Ascending aorta (tissue), 2 donors: ENCODE measurements at regions not wholly inside any gene's neighbourhood (a gene's known extent, or its start where the extent isn't known, plus 50 kb on each side); places are given as distances from the start of the nearest gene placed in this dataset.

Experiments
- DNase-seq, 2 donors: peaks; one replicate each; pipeline ENCODE4 v3.0.0-alpha.2; 2019; ENCODE audit warnings: low spot score in 2 of 2
- H3K27ac ChIP-seq, 2 donors: fragments of 200-600 bp; sonication (generic); one replicate each; pipeline ENCODE4 v1.5.1; 2016 to 2017; ENCODE audit warnings: mild to moderate bottlenecking in 1 of 2
- H3K27me3 ChIP-seq: fragments of 200-600 bp; sonication (generic); one replicate; pipeline ENCODE4 v1.5.1; 2017
- H3K36me3 ChIP-seq, 2 donors: fragments of 200-600 bp; sonication (generic); one replicate each; pipeline ENCODE4 v1.5.1; 2016
- H3K4me1 ChIP-seq, 2 donors: fragments of 200-600 bp; sonication (generic); one replicate each; pipeline ENCODE4 v1.5.1; 2016 to 2017; ENCODE audit warnings: mild to moderate bottlenecking in 1 of 2
- H3K4me3 ChIP-seq, 2 donors: fragments of 200-600 bp; sonication (generic); one replicate each; pipeline ENCODE4 v1.5.1; 2016 to 2017; ENCODE audit warnings: mild to moderate bottlenecking in 1 of 2
- H3K9me3 ChIP-seq, 2 donors: fragments of 200-600 bp; sonication (generic); one replicate each; pipeline ENCODE4 v1.5.1; 2016
- intact Hi-C: fragments of 100-400 bp; cut with DNase I; formaldehyde crosslinking; loops from one replicate; pipeline ENCODE4 v1.15.1; 2023
- TF ChIP-seq, protein P1 (sequence below), 3 experiments: fragments of 200-600 bp in 2 of 3; fragments of 450-650 bp in 1 of 3; sonication (generic) in 2 of 3; IDR thresholded peaks; one replicate each; pipeline ENCODE4 v1.5.1; 2016 to 2019; ENCODE audit warnings: antibody characterized with exemption in 3 of 3, mild to moderate bottlenecking in 1 of 3, moderate library complexity in 1 of 3

DNA sequence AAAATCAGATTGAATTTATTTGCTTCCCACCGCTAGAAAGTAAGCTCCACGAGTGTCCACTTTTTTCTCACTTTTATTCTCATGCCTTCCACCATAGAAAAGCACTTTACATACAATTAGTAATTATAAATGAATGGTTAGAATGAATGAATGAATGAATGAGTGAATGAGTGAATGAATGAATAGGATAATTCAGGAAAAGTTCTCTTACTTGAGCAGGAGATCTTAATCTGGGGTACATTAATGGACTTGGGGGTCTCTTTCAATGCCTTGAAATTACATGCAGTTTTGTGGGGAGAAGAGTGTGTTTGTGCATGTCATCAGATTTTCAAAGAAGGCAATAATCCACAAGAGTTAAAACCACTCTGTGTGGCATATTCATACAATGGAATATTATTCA is 229.9 kb upstream of the NR4A3 start:
- no peak overlapping the region for H3K4me3 ChIP-seq
- H3K9me3 ChIP-seq, result no peaks in the 10 kb centered on the region
- H3K36me3 ChIP-seq, result no peaks in the 10 kb centered on the region
- no peak for DNase-seq
- H3K27me3 ChIP-seq, result no peaks in the 10 kb centered on the region
- intact Hi-C loops, result no loop called here
- no peak overlapping the region for H3K27ac ChIP-seq
- H3K4me1 ChIP-seq, result no peaks in the 10 kb centered on the region
- TF ChIP-seq, protein P1, sequence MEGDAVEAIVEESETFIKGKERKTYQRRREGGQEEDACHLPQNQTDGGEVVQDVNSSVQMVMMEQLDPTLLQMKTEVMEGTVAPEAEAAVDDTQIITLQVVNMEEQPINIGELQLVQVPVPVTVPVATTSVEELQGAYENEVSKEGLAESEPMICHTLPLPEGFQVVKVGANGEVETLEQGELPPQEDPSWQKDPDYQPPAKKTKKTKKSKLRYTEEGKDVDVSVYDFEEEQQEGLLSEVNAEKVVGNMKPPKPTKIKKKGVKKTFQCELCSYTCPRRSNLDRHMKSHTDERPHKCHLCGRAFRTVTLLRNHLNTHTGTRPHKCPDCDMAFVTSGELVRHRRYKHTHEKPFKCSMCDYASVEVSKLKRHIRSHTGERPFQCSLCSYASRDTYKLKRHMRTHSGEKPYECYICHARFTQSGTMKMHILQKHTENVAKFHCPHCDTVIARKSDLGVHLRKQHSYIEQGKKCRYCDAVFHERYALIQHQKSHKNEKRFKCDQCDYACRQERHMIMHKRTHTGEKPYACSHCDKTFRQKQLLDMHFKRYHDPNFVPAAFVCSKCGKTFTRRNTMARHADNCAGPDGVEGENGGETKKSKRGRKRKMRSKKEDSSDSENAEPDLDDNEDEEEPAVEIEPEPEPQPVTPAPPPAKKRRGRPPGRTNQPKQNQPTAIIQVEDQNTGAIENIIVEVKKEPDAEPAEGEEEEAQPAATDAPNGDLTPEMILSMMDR (IDR thresholded peaks at IDR 0.05), result no peak

DNA sequence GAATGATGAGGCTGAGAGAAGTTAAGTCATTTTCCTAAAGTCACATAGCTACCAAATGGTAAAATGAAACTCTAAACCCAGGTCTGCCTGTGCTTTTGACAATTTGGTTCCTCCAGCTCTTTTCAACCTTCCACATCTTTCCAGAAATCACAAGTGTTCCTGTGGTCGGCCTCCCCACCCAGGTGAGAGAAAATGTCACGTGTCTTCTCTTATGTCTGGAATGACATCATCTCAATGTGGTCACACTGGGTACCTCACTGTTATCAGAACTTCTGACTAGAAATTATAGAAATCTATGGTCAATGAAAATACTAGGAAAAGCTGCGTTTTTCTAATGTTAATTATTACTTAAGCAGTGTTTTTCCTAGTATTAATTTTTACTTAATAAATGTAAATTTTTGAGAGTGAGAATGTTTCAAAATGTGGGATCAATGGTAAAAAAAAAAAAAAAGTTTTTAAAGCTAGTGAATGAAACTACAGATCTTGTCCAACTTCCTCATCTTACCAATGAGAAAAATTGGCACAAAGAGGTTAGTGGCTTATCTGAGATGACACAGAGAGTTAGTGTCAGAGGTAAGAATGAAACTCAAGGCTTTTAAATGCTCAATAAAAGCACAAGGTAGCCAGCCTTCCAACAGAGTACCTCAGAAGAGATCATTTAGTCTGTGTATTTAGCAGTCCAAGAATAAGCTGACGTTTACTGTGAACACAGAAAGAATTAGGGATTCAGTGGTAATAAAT is 228.7 kb upstream of the NR4A3 start:
- Histone ChIP-seq H3K36me3 (no peaks in the 10 kb centered on the region), H3K27me3 (no peaks in the 10 kb centered on the region), H3K27ac (no peak overlapping the region), H3K9me3 (no peaks in the 10 kb centered on the region), H3K4me1 (no peaks in the 10 kb centered on the region), H3K4me3 (no peak overlapping the region)
- DNase-seq, result no peak
- intact Hi-C loops, result no loop called here
- TF ChIP-seq, protein P1 (IDR thresholded peaks at IDR 0.05), result no peak

- DNase-seq, result no peak
- Histone ChIP-seq H3K36me3 (no peaks in the 10 kb centered on the region), H3K9me3 (no peaks in the 10 kb centered on the region), H3K4me3 (no peak overlapping the region), H3K27me3 (no peaks in the 10 kb centered on the region), H3K27ac (no peak overlapping the region), H3K4me1 (no peaks in the 10 kb centered on the region)
- intact Hi-C loops, result no loop called here
- TF ChIP-seq, protein P1 (IDR thresholded peaks at IDR 0.05), result no peak
These were observed 228.1 kb upstream of the NR4A3 start for GRCh38 chr9:99593610-99594009.

GRCh38 chr9:99594056-99594780 is 227.5 kb upstream of the NR4A3 start:
- Histone ChIP-seq H3K27ac (no peak overlapping the region), H3K36me3 (no peaks in the 10 kb centered on the region), H3K4me1 (no peaks in the 10 kb centered on the region), H3K4me3 (no peak overlapping the region), H3K9me3 (no peaks in the 10 kb centered on the region), H3K27me3 (no peaks in the 10 kb centered on the region)
- TF ChIP-seq, protein P1 (IDR thresholded peaks at IDR 0.05), result no peak
- no peak for DNase-seq
- intact Hi-C loops, result no loop called here

- no peak overlapping the region for H3K4me3 ChIP-seq
- no peaks in the 10 kb centered on the region for H3K36me3 ChIP-seq
- H3K9me3 ChIP-seq, result no peaks in the 10 kb centered on the region
- no peak for DNase-seq
- H3K27me3 ChIP-seq, result no peaks in the 10 kb centered on the region
- H3K4me1 ChIP-seq, result no peaks in the 10 kb centered on the region
- H3K27ac ChIP-seq, result no peak overlapping the region
- intact Hi-C loops, result no loop called here
- TF ChIP-seq, protein P1 (IDR thresholded peaks at IDR 0.05), result no peak
These were observed 225.9 kb upstream of the NR4A3 start for GRCh38 chr9:99595796-99596195.
